Mesodermal cell (in vitro differentiated cells): ENCODE measurements at regions not wholly inside any gene's neighbourhood (a gene's known extent, or its start where the extent isn't known, plus 50 kb on each side); places are given as distances from the start of the nearest gene placed in this dataset.

Source experiments
- H3K27ac ChIP-seq: 2 replicates; pipeline ENCODE4 v1.7.0; 2013; ENCODE audit warnings: mild to moderate bottlenecking, low read depth, low read length, moderate library complexity; ENCODE audit not compliant: severe bottlenecking
- H3K36me3 ChIP-seq: 2 replicates; pipeline ENCODE4 v1.7.1; 2013; ENCODE audit warnings: mild to moderate bottlenecking, low read length, moderate library complexity; ENCODE audit not compliant: control insufficient read depth, insufficient read depth
- H3K4me1 ChIP-seq: one replicate; pipeline ENCODE4 v1.7.1; 2013; ENCODE audit warnings: mild to moderate bottlenecking, low read length; ENCODE audit not compliant: insufficient read depth, control insufficient read depth, poor library complexity, severe bottlenecking
- H3K4me3 ChIP-seq: 2 replicates; pipeline ENCODE4 v1.7.0; 2013; ENCODE audit warnings: low read length, control low read depth, mild to moderate bottlenecking; ENCODE audit not compliant: insufficient read depth, poor library complexity, severe bottlenecking; ENCODE audit errors: extremely low read depth
- H3K9me3 ChIP-seq: 2 replicates; pipeline ENCODE4 v1.7.1; 2013; ENCODE audit warnings: mild to moderate bottlenecking, low read length, moderate library complexity; ENCODE audit not compliant: control insufficient read depth
- WGBS, 2 experiments: methylation state at CpG; one replicate each; pipeline ENCODE4 v1.1.5; 2013; ENCODE audit warnings: missing lambda C conversion rate in 2 of 2; ENCODE audit not compliant: insufficient coverage in 2 of 2; 5-methylcytosine and 5-hydroxymethylcytosine counted together

DNA sequence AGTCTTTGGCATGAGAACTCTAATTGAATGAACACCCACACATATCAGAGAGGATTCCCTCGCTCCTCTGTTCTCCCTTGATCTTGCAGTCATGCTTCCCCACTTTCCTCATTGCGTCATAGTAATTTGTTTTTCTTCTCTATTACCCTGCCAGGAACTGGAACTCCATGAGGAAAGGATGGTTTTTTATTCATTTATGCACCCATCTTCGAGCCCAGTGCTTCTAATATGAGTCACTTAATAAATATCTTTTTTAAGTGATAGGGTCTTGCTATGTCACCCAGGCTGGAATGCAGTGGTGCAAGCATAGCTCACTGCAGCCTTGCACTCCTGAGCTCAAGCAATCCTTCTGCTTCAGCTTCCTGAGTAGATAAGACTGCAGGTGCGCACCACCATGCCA, 83.5 kb downstream of the OTUD1 start:
- H3K36me3 ChIP-seq = no peaks in the 10 kb centered on the region
- H3K9me3 ChIP-seq = no peaks in the 10 kb centered on the region
- no peak overlapping the region for H3K27ac ChIP-seq
- 78 to 100% methylated on average over 1 of the region's 4 CpGs for WGBS, 2 experiments
- no peaks in the 10 kb centered on the region for H3K4me1 ChIP-seq
- H3K4me3 ChIP-seq = no peak overlapping the region

DNA sequence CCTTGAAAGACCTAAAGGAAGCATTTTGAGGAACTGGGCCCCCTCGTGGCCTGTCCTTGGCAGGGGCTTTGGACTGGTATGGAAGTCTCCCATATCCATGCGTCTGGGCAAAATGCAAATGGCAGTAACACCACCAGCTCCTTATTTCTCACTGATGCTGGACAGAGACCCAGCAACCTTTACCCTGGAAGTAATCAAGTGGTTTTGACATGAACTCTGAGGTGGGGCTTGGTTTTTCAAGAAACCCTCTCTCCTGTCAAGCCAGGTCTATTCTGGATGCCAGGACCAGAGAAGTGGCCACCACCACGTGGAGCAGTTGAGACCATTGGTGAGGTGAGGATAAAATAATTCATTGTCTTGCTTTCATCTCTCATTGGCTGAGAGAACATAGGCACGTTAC, 84.4 kb downstream of the OTUD1 start:
- H3K4me3 ChIP-seq = no peak overlapping the region
- H3K27ac ChIP-seq = no peak overlapping the region
- no peaks in the 10 kb centered on the region for H3K36me3 ChIP-seq
- no peaks in the 10 kb centered on the region for H3K4me1 ChIP-seq
- H3K9me3 ChIP-seq = no peaks in the 10 kb centered on the region
- WGBS, 2 experiments = 50 to 83% methylated on average over 1 to 2 of the region's 4 CpGs

DNA sequence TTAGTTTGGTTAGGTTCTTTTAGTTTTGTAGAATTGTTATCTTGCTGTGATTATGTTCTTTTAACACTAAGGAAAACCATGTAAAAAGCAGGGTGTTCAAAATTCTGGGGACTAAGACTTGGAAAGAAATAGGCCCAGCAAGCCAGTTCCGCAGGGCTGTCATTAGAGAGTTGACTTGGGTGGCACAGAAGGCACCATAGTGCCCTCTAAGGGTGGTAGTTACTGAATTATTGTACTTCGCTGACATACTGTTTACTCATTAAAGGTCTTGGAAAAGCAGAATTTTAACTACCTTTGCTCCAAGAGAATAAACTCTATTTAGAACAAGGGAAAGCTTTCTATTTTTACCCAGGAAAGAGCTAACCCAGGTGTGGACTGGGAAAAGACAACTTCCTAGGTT, 86.5 kb downstream of the OTUD1 start:
- Histone ChIP-seq H3K27ac (no peak overlapping the region), H3K36me3 (no peaks in the 10 kb centered on the region), H3K4me1 (no peaks in the 10 kb centered on the region), H3K4me3 (no peak overlapping the region), H3K9me3 (no peaks in the 10 kb centered on the region)
- 100% methylated on average over 1 of the region's 2 CpGs; no CpG with 5 or more reads in 1 of the 2 experiments for WGBS, 2 experiments

DNA sequence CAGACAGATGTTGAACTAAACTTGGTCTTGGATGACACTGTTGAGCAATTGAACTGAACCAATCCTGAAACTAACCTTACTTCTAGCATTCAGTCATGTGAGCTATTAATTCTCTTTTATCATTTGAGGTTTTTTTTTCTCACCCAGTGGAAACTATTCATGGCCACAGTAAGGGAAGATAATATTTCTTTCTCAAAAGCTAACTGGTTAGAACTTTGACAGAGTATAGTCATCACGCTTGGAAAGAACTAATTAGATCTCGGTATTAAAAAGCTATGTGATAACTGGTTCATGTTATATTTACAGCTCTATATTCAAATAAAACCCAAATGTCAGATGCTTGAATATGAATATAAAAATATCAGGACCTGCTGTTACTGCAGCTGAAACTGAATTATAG, 89.5 kb downstream of the OTUD1 start:
- Histone ChIP-seq H3K9me3 (no peaks in the 10 kb centered on the region), H3K4me3 (no peak overlapping the region)
- no CpG with 5 or more reads among the region's 2 CpGs for WGBS, 2 experiments

DNA sequence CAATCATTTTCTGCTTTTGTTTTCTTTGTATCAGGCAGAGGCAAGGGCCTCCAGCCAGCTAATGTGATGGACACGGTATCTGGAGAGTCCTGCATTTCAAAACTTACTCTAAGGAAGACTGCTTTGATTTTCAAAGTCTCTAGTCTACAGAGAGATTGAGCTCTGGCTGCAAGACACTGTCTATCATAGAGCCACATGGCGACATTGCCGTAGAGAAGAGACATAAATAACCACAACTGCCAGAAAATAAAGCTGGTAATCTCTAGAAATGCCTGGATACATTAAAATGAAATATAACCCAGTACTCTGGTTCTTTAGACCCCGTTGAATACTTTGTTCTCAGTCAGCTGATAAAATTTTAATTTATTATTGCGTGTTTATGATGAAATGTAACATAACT, 90.8 kb downstream of the OTUD1 start:
- WGBS, 2 experiments = 63% methylated on average over 3 of the region's 5 CpGs; no CpG with 5 or more reads in 1 of the 2 experiments
- Histone ChIP-seq H3K4me1 (no peaks in the 10 kb centered on the region), H3K36me3 (no peaks in the 10 kb centered on the region), H3K4me3 (no peak overlapping the region), H3K27ac (no peak overlapping the region), H3K9me3 (no peaks in the 10 kb centered on the region)

More for the DNA sequence above, 89.5 kb downstream of the OTUD1 start:
- Histone ChIP-seq H3K4me1 (no peaks in the 10 kb centered on the region), H3K36me3 (no peaks in the 10 kb centered on the region), H3K27ac (no peak overlapping the region)

GRCh38 chr10:23530079-23530478, 91.2 kb downstream of the OTUD1 start:
- H3K9me3 ChIP-seq = no peaks in the 10 kb centered on the region
- H3K36me3 ChIP-seq = no peaks in the 10 kb centered on the region
- no peaks in the 10 kb centered on the region for H3K4me1 ChIP-seq
- no CpG with 5 or more reads among the region's 2 CpGs for WGBS, 2 experiments
- no peak overlapping the region for H3K4me3 ChIP-seq
- H3K27ac ChIP-seq = no peak overlapping the region

DNA sequence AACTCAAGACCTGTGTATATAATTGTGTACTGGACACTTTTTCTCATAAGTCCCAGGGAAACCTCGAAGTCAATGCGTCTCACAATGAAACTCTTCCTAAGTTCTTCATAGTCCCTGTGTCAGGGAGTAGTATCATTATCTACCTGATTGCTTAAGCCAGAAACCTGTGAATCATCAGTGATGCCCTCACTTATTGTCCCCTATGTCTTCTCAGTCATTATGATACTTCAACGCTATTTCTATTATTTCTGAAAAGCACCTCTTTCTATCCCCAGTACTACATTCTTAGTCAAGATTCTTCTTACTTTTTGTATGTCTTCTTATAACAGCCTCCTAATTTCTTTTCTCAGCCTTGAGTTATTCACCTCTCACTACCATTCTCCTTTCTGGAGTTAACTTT, 94.3 kb downstream of the OTUD1 start:
- H3K27ac ChIP-seq = no peak overlapping the region
- no peaks in the 10 kb centered on the region for H3K36me3 ChIP-seq
- H3K9me3 ChIP-seq = no peaks in the 10 kb centered on the region
- H3K4me3 ChIP-seq = no peak overlapping the region
- 85 to 100% methylated on average over 3 of the region's 3 CpGs for WGBS, 2 experiments
- no peaks in the 10 kb centered on the region for H3K4me1 ChIP-seq

DNA sequence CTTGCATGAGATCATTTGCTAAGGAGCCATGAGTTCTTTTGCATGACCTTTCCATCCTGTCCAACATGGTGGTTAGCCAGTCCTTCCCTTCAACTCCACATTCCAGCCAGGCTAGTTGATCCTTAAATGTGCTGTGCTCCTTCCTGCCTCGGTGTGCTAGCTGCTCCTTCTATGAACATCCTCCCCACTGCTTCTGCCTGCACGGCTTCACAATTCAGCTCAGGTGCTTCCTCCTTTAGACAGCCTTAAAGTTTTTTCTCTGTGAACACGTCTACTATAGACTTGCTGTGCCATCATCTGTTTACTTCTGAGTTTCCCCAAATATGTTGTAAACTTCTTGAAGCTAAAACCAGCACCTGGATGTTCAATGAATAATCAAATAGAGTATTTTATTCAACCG, 95.5 kb downstream of the OTUD1 start:
- Histone ChIP-seq H3K36me3 (no peaks in the 10 kb centered on the region), H3K9me3 (no peaks in the 10 kb centered on the region), H3K27ac (no peak overlapping the region), H3K4me1 (no peaks in the 10 kb centered on the region), H3K4me3 (no peak overlapping the region)
- 84 to 92% methylated on average over 3 of the region's 4 CpGs for WGBS, 2 experiments

DNA sequence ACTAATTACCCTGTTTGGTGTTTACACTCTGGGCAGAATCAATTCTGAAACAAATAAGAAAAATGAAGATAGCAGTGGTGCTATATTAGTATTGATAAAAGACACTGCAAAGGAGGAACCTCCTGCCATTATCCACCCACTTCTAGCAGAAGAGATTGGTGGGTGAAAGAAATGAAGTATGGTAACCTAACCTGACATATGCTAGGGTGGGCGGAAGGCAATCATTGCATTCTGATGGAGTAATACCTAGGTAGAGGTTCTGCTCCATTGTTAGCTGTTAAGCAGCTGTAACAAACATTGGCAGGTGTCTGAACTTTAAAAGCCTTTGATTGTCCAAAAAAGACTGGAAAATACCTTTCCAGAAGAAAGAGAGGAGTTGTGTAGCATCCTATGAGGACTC, 95.9 kb downstream of the OTUD1 start:
- no peaks in the 10 kb centered on the region for H3K36me3 ChIP-seq
- no peak overlapping the region for H3K27ac ChIP-seq
- no peak overlapping the region for H3K4me3 ChIP-seq
- no peaks in the 10 kb centered on the region for H3K4me1 ChIP-seq
- WGBS, 2 experiments = 90 to 93% methylated on average over 1 of the region's 1 CpG
- H3K9me3 ChIP-seq = no peaks in the 10 kb centered on the region

DNA sequence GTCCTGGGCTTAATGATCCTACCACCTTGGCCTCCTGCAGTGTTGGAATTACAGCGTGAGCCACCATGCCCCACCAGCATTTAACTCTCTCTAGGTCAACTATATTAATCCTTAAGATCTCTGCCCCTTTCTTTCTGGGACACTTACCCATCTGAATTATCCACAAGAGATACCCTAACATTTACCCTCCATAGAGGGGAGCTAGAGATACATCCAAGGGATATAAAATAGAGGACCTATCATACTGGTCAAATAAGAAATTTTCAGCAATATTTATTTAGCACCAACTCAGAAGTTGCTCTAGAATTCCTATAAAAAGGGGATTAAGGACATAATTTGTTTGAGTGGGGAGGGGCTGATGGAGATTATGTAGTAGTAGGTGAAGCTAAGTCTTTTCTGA, 96.5 kb downstream of the OTUD1 start:
- Histone ChIP-seq H3K4me1 (no peaks in the 10 kb centered on the region), H3K4me3 (no peak overlapping the region), H3K27ac (no peak overlapping the region), H3K9me3 (no peaks in the 10 kb centered on the region), H3K36me3 (no peaks in the 10 kb centered on the region)
- WGBS, 2 experiments = 43 to 50% methylated on average over 1 of the region's 1 CpG

DNA sequence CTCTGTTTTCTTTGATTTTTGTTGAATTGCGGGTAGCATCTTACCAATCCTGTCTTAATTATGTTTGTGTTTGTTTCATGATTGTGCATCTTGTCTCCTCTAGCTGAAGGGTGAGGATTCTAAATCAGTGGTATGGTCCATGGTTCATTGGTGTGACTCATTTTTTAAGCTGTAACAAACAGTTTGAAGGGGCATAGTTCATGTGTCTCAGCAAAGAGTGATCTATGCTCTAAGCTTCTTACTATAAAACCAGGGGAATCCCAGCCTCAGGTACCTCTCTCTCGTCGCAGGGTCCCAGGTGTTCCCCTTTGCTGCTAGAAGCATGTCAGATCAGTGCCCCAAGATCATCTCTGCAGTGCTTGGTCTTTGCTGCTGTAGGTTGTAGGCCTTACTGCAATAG, 100.1 kb downstream of the OTUD1 start:
- H3K4me1 ChIP-seq = no peaks in the 10 kb centered on the region
- H3K9me3 ChIP-seq = no peaks in the 10 kb centered on the region
- H3K27ac ChIP-seq = no peak overlapping the region
- H3K4me3 ChIP-seq = no peak overlapping the region
- WGBS, 2 experiments = 81 to 94% methylated on average over 2 of the region's 3 CpGs
- H3K36me3 ChIP-seq = no peaks in the 10 kb centered on the region
